Femur (tissue), 1 donor: ENCODE measurements at regions not wholly inside any gene's neighbourhood (a gene's known extent, or its start where the extent isn't known, plus 50 kb on each side); places are given as distances from the start of the nearest gene placed in this dataset.

Experiments used
- DNase-seq: peaks from one replicate; pipeline ENCODE4 v3.0.0-alpha.2; 2017

GRCh38 chr21:27649762-27650161, 682.9 kb upstream of the ADAMTS5 start:
- no peak for DNase-seq

- DNase-seq: no peak
Measured at GRCh38 chr21:27649323-27649722, 682.4 kb upstream of the ADAMTS5 start.

GRCh38 chr21:27648560-27648959, 681.7 kb upstream of the ADAMTS5 start:
- DNase-seq: no peak

- DNase-seq: no peak
Measured at GRCh38 chr21:27647921-27648320, 681.0 kb upstream of the ADAMTS5 start.

GRCh38 chr21:27647401-27647800, 680.5 kb upstream of the ADAMTS5 start:
- no peak for DNase-seq

GRCh38 chr21:27646691-27647090, 679.8 kb upstream of the ADAMTS5 start:
- DNase-seq: no peak

GRCh38 chr21:27646056-27646455, 679.2 kb upstream of the ADAMTS5 start:
- DNase-seq: no peak

GRCh38 chr21:27645285-27645684, 678.4 kb upstream of the ADAMTS5 start:
- DNase-seq: no peak

GRCh38 chr21:27643326-27643725, 676.4 kb upstream of the ADAMTS5 start:
- no peak for DNase-seq

GRCh38 chr21:27639286-27639685, 672.4 kb upstream of the ADAMTS5 start:
- DNase-seq: no peak

- no peak for DNase-seq
Measured at GRCh38 chr21:27636656-27637055, 669.8 kb upstream of the ADAMTS5 start.

- DNase-seq: no peak
Measured at GRCh38 chr21:27633631-27634030, 666.7 kb upstream of the ADAMTS5 start.

- DNase-seq: no peak
Measured at GRCh38 chr21:27631471-27631870, 664.6 kb upstream of the ADAMTS5 start.

GRCh38 chr21:27622631-27623030, 655.7 kb upstream of the ADAMTS5 start:
- no peak for DNase-seq

- no peak for DNase-seq
Measured at GRCh38 chr21:27614231-27614630, 647.3 kb upstream of the ADAMTS5 start.

- DNase-seq: no peak
Measured at GRCh38 chr21:27606422-27606821, 639.5 kb upstream of the ADAMTS5 start.

- no peak for DNase-seq
Measured at GRCh38 chr21:27596196-27596595, 629.3 kb upstream of the ADAMTS5 start.

GRCh38 chr21:27595716-27596115, 628.8 kb upstream of the ADAMTS5 start:
- no peak for DNase-seq

GRCh38 chr21:27590271-27590670, 623.4 kb upstream of the ADAMTS5 start:
- DNase-seq: peak; percentile 83

- no peak for DNase-seq
Measured at GRCh38 chr21:27589781-27590180, 622.9 kb upstream of the ADAMTS5 start.

GRCh38 chr21:27586986-27587385, 620.1 kb upstream of the ADAMTS5 start:
- DNase-seq: no peak

GRCh38 chr21:27586326-27586725, 619.4 kb upstream of the ADAMTS5 start:
- DNase-seq: no peak

- DNase-seq: no peak
Measured at GRCh38 chr21:27584256-27584655, 617.4 kb upstream of the ADAMTS5 start.

GRCh38 chr21:27582948-27583430, 616.1 kb upstream of the ADAMTS5 start:
- no peak for DNase-seq

- DNase-seq: no peak
Measured at GRCh38 chr21:27582246-27582947, 615.5 kb upstream of the ADAMTS5 start.
